ENCODE measurements at regions not wholly inside any gene's neighbourhood (a gene's known extent, or its start where the extent isn't known, plus 50 kb on each side); places are given as distances from the start of the nearest gene placed in this dataset.

- Histone ChIP-seq H3K4me1 (ENCODE audit: insufficient read depth, low read length) (no peaks in the 10 kb centered on the region), H3K27ac (ENCODE audit: low read length) (no peak overlapping the region), H3K9me2 (replicated peaks; ENCODE audit: low read length) (no peaks in the 10 kb centered on the region), H3K9ac (ENCODE audit: low read length) (no peak overlapping the region), H3K9me3 (ENCODE audit: low read length) (no peaks in the 10 kb centered on the region), H3K4me2 (ENCODE audit: low read length) (no peak overlapping the region), H3K27me3 (ENCODE audit: low read length) (no peaks in the 10 kb centered on the region), H3K36me3 (ENCODE audit: low read depth, low read length) (no peaks in the 10 kb centered on the region), H3F3A (ENCODE audit: low read length, unreplicated experiment) (no peaks in the 10 kb centered on the region), H4K20me1 (ENCODE audit: low read length) (no peaks in the 10 kb centered on the region), H3K79me2 (ENCODE audit: low read length) (no peaks in the 10 kb centered on the region), H2AFZ (ENCODE audit: low read length) (no peak overlapping the region), H3K4me3 (ENCODE audit: low read length) (no peak overlapping the region)
- no TSS peak for BruUV-seq (replicated peaks)
- intact Hi-C loops (cut with micrococcal nuclease): no loop called here
- ChIA-PET POLR2A (ENCODE audit: unreplicated experiment) (no interaction called here), CTCF (no interaction called here)
- DNase-seq (no peak), ATAC-seq (no peak)
- no peak for TF ChIP-seq EZH2 (IDR thresholded peaks at IDR 0.05; ENCODE audit: low read length, unreplicated experiment)
- TF ChIP-seq EZH2phosphoT487 (IDR thresholded peaks at IDR 0.05; ENCODE audit: borderline replicate concordance, low read length): no peak
- TF ChIP-seq CTCF (conservative IDR thresholded peaks at IDR 0.05; ENCODE audit: low read depth, low read length): no peak
These were observed 1122.2 kb downstream of the OLFM4 start for GRCh38 chr13:54150851-54151250.

GRCh38 chr13:54162069-54162468 lies 1133.5 kb downstream of the OLFM4 start:
- Histone ChIP-seq H4K20me1 (ENCODE audit: low read length) (no peaks in the 10 kb centered on the region), H3K27me3 (ENCODE audit: low read length) (no peaks in the 10 kb centered on the region), H3K36me3 (ENCODE audit: low read depth, low read length) (no peaks in the 10 kb centered on the region), H3K79me2 (ENCODE audit: low read length) (no peaks in the 10 kb centered on the region), H3K27ac (ENCODE audit: low read length) (no peak overlapping the region), H3F3A (ENCODE audit: low read length, unreplicated experiment) (no peaks in the 10 kb centered on the region), H3K4me1 (ENCODE audit: insufficient read depth, low read length) (no peaks in the 10 kb centered on the region), H3K9ac (ENCODE audit: low read length) (no peak overlapping the region), H3K4me3 (ENCODE audit: low read length) (no peak overlapping the region), H3K4me2 (ENCODE audit: low read length) (no peak overlapping the region), H2AFZ (ENCODE audit: low read length) (no peak overlapping the region), H3K9me3 (ENCODE audit: low read length) (no peaks in the 10 kb centered on the region), H3K9me2 (replicated peaks; ENCODE audit: low read length) (no peaks in the 10 kb centered on the region)
- CTCF ChIA-PET: no interaction called here
- POLR2A ChIA-PET (ENCODE audit: unreplicated experiment): no interaction called here
- ATAC-seq (no peak), DNase-seq (peak; percentile 5)
- BruUV-seq (replicated peaks): no TSS peak
- intact Hi-C loops (cut with micrococcal nuclease): no loop called here
- no peak for TF ChIP-seq EZH2 (IDR thresholded peaks at IDR 0.05; ENCODE audit: low read length, unreplicated experiment)
- no peak for TF ChIP-seq EZH2phosphoT487 (IDR thresholded peaks at IDR 0.05; ENCODE audit: borderline replicate concordance, low read length)
- no peak; the same call in 1 of the 2 replicates for TF ChIP-seq CTCF (conservative IDR thresholded peaks at IDR 0.05; ENCODE audit: low read depth, low read length)

- Histone ChIP-seq H3K4me3 (ENCODE audit: low read length) (no peak overlapping the region), H3K79me2 (ENCODE audit: low read length) (no peaks in the 10 kb centered on the region), H3K36me3 (ENCODE audit: low read depth, low read length) (no peaks in the 10 kb centered on the region), H3K27me3 (ENCODE audit: low read length) (no peaks in the 10 kb centered on the region), H3K9ac (ENCODE audit: low read length) (no peak overlapping the region), H4K20me1 (ENCODE audit: low read length) (no peaks in the 10 kb centered on the region), H2AFZ (ENCODE audit: low read length) (no peak overlapping the region), H3K4me1 (ENCODE audit: insufficient read depth, low read length) (no peaks in the 10 kb centered on the region), H3K9me3 (ENCODE audit: low read length) (no peaks in the 10 kb centered on the region), H3K9me2 (replicated peaks; ENCODE audit: low read length) (no peaks in the 10 kb centered on the region), H3F3A (ENCODE audit: low read length, unreplicated experiment) (no peaks in the 10 kb centered on the region), H3K4me2 (ENCODE audit: low read length) (no peak overlapping the region), H3K27ac (ENCODE audit: low read length) (no peak overlapping the region)
- DNase-seq: no peak
- no TSS peak for BruUV-seq (replicated peaks)
- ATAC-seq: no peak
- intact Hi-C loops (cut with micrococcal nuclease): no loop called here
- ChIA-PET POLR2A (ENCODE audit: unreplicated experiment) (no interaction called here), CTCF (no interaction called here)
- TF ChIP-seq EZH2 (IDR thresholded peaks at IDR 0.05; ENCODE audit: low read length, unreplicated experiment) (no peak), CTCF (conservative IDR thresholded peaks at IDR 0.05; ENCODE audit: low read depth, low read length) (no peak), EZH2phosphoT487 (IDR thresholded peaks at IDR 0.05; ENCODE audit: borderline replicate concordance, low read length) (no peak)
These were observed 1137.1 kb downstream of the OLFM4 start for GRCh38 chr13:54165581-54166215.

All from PC-3 (cell line).